Stimulated activated CD4-positive, alpha-beta T cell treated with anti-CD3 and anti-CD28 coated beads, Interleukin-15, amount 100 ng/mL, for 24 hours (primary cell): ENCODE measurements at regions not wholly inside any gene's neighbourhood (a gene's known extent, or its start where the extent isn't known, plus 50 kb on each side); places are given as distances from the start of the nearest gene placed in this dataset.

ENCODE experiments used
- DNase-seq: peaks from one replicate; pipeline ENCODE4 v3.0.0-alpha.2; 2020

DNA sequence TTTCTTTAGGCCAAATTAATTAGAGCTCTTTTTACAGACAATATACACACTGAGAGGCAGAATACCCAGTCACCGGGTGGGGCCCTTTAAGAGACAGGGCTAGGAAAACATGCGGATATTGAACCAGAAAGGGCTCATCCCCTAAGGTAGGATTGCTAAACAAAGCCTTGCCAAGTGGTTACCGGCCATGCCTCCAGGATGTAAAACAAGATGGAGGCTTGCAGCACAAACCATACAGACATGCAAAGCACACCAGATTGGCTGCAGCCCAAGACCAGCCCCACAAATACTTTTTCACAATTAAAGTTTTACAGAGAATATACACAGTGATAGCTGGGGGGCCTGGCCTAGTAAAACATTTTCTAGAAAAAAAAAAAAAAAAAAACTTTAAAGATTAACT is 210.0 kb downstream of the KLHL4 start:
- no peak for DNase-seq

DNA sequence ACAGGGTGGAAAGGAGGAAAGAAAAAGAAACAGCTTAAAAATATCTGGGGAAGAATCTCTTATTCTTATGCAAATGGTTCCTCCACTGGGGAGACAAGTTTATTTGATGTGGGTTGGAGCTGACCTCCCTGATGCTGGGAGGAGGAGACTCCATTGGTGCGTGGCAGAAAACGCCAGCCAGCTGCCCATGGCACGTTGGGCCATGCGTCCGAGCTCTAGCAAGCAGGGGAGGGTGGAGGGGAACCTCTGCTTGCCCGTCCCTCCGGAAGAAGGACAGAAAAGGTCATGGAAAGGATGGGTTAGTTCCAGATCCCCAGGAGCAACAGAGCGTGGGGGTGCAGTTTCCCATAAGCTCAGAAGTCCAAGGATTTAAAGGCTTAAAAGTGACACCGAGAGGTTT is 210.4 kb downstream of the KLHL4 start:
- no peak for DNase-seq

DNA sequence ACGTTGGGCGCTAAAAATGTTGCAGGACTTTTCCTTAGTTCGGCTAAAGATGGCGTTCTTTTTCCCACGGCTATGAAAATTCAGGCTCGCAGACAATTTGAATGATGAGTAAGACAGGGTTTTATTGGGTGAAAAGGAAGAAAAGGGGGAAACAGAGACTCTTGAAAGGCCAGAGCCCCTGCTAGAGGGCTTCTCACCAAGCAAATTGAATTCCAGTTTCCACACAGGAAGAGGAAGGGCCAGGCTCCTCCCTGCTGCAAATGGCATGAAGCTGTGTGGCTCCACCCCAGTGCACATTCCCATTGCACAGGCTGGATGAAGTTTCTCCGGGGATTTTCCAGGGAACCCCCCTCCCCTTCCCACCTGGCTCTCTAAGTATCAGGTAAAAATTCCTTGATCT is 210.9 kb downstream of the KLHL4 start:
- DNase-seq = no peak

DNA sequence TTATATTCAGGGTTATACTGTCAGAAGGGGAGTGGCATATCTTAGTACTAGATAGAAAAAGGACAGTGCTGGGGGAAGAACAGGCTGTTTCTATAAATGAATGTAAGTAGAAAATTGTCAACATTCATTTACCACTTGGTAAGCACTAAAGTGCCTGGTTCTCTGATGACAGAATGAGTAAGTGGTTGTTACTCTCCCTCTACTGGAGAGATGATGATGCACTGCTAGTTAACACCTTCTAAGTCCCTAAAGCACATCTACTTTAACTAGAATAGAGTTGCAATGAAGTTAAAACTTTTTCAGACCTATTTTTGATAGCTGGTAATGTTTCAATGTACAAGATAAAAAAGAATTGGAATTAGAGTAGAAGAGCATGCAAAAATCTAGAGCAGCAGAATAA is 214.5 kb downstream of the KLHL4 start:
- no peak for DNase-seq

DNA sequence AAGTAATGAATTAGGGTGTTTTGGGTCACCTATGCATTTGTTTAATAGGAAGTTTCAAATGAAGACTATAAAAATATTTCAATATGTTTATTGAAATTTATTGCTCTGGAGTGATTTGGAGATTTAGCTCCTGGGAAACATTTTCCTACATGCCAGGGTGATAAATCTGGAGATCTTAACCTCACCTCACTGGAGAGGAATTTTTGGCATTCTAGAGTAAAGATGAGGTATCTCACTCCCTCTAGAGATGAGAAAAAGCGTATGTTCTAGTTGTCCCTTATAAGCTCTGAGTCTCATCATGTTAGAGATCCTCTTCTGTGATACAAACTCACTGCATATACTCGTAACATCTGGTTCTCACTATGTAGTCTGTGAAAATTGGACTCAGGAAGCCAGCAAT is 219.0 kb downstream of the KLHL4 start:
- DNase-seq = no peak

DNA sequence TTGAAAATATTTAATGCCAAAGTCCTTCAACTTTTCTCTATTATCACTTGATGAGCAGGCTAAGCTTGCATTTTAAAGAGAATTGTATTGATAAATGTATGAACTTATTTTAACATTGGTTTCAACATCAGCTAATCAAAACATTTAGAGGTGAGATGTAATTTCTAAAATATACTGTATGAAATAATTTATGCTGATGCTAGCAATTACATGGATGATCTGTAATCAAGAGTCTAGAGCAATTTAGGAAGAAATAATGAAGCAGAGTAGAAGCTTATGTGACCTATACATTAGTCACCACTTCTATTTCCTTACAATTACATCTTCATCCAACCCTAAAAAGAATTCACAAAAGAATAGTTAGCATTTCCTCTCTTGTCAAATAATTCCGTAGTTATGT is 226.8 kb downstream of the KLHL4 start:
- no peak for DNase-seq

DNA sequence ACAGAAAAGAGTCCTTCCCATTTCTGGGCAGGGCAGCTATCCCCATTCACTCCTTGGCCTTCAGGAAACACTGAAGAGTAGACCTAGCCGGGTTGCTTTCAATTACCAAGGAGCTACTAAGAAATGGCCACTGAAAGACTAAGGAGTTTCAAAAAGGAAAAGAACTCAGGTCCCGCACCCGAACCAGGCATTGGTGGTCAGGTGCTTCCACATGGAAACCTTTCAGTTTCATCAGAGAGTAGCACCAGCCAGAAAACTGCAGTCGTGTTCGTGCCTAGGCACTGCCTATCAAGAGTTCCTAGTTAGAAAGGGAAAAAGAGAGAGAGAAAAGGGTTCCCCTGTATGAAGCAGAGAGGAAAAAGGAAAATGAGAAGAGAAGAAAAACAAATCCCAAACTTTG is 237.9 kb downstream of the KLHL4 start:
- no peak for DNase-seq

DNA sequence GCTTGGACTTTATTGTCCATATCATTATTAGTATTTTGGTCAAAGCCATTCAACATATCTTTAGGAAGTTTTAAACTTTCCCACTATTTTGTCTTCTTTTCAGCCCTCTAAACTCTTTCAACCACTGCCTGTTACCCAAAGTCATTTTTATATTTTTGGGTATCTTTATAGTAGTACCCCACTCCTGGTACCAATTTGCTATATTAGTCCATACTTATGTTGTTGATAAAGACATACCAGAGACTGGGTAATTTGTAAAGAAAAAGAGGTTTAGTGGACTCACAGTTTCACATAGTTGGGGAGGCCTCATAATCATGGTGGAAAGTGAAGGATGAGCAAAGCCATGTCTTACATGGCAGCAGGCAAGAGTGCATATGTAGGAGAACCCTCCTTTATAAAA is 271.4 kb downstream of the KLHL4 start:
- DNase-seq = no peak

DNA sequence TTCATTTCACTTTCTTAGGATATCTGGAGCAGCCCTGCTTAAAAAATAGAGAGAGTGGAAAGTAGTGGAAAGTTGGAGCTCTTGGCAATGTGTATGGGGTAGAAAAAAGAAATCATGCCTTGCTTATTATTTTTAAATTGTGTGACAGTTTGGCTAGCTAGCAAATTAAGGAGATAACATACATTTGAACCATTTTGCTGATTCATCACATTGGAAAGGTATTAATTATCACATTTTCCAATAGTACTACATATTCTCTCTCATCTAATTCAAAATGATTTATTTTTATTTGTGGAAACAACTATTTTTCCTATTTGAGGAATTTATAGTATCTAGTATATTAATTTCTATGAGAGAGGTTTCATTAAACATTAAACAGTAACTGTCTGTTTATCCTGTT is 280.4 kb downstream of the KLHL4 start:
- DNase-seq = no peak

DNA sequence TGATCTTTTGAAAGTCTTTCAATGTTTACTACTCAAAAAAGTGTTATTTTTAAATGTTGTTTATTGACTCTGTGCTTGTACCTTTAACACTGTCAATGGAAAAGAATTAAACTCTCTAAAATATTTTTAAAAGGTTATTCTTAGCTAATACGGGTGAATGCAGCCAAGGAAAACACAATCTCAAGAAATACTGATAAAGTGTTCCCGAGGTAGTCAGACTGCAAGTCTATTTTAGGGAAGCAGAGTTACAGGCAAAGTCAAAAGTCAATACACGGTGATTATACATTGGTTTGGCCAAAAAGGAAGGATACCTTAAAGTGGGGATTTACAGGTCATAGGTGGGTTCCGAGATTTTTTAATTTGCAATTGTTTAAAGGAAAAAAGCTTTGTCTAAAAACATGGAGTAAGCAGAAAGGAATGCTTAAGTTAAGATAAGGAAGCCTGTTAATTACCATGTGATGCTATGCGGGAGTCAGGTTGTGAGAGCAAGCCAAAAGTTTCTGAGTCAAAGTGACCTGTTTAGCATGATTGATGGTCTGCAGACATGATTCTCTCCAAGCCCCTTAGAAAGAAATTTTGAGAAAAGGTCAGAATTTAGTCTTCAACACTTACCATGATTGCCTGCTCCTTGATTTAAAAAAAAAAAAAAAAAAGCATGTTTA is 288.4 kb downstream of the KLHL4 start:
- DNase-seq = no peak

DNA sequence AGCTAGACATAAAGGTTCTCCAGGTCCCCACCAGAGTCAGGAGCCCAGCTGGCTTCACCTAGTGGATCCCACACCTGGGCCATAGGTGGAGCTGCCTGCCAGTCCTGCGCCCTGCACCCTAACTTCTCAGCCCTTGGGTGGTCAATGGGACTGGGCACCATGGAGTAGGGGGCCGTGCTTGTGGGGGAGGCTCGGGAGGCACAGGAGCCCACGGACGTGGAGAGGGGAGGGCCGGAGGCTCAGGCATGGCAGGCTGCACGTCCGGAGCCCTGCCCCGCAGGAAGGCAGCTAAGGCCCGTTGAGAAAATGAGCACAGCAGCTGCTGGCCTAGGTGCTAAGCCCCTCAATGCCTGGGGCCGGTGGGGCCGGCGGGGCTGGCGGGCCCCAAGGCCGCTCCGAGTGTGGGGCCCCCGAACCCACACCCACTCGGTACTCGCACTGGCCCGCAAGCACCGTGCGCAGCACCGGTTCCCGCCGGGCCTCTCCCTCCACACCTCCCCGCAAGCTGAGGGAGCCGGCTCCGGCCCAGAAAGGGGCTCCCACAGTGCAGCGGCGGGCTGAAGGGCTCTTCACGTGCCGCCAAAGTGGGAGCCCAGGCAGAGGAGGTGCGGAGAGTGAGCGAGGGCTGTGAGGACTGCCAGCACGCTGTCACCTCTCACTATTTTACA is 291.1 kb downstream of the KLHL4 start:
- no peak for DNase-seq

DNA sequence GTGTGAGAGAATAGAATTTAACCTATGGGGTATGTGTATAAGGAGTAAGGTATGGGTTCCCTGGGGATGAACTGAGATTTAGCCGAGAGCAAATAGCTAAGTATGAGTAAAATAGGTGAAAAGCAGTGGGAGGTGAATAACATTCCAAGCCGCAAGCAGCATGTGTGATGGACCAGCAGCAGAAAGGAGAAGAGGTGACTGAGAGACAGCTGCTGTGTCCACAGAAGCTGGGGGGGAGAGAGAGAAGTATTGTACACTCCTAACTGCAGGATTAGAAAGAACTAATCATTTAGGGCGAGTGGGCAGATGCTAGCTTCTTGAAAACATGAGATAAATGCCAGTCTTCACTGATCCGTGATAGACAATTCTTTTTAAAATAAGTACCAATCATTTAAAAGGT is 296.0 kb downstream of the KLHL4 start:
- DNase-seq = no peak

DNA sequence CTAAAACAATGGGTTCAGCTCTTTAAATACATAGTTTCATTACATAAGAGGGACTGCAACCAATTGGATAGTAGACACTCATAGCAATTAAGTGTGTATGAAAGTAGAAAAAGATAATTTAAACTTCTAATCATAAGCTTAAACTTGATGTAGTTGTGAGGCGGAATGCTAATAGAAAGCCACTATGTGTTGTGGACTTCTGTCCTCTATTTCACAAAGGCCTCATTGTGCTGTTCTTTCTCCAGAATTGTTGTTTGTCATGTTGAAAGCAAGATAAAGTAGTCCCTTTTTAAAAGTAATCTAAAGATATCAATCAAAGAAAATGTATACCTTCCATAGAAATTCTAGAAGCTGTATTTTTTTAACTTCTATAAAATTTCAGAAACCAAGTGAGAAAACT is 329.4 kb downstream of the KLHL4 start:
- DNase-seq = no peak

DNA sequence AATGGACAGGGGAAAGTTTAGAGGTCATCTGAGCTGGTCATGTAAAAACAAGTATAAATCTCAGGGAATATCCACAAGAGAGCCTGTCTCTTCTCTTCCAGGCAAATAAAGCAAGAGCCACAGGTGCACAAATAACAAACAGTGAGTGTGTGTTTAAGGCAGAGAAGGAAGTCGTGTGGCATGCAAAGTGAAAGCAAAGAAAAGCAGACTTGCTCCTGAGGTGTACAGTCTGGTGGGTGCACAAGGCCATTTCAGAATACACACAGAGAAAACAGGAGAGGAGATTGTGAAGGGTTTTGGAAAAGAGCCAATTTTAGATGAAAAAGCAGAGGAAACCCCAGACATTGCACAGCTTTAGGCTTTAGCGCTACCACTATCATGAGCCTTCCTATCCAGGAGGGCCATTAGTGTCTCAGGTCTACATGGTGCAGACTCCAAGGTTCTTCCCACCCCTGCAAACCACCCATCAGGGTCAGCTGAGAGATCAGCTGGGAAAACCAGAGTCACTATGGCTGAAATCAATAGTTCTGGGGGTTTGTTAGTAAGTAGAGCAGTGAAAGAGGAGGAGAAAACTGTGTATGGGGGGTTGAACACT is 355.8 kb downstream of the KLHL4 start:
- DNase-seq = no peak

DNA sequence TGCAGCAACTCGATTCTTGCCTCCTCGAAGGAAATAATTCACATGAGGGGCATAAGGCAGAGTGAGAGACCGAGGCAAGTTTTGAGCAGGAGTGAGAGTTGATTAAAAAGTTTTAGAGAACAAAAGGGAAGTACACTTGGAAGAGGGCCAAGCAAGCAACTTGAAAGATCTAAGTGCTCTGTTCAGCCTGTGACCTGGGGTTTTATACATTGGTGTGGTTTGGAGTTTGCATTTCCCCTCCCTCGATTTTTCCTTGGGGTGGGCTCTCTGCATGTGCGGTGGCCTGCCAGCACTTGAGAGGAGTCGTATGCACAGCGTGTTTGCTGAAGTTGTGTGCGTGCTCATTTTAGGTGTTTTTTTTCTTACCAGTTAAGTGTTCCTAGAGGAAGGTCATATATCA is 356.4 kb downstream of the KLHL4 start:
- DNase-seq = no peak

DNA sequence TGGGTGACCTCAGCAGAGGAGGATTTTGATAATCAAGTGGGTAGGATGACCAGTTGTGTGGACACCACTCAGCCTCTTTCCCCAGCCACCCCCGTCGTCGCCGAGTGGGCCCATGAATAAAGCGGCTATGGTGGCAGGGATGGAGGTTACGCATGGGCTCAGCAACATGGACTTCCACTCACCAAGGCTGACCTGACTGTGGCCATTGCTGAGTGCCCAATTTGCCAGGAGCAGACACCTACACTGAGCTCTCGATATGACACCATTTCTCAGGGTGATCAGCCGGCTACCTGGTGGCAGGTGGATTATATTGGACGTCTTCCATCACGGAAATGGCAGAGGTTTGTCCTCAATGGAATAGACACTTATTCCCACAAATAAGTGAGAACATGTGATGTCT is 361.3 kb downstream of the KLHL4 start:
- no peak for DNase-seq

DNA sequence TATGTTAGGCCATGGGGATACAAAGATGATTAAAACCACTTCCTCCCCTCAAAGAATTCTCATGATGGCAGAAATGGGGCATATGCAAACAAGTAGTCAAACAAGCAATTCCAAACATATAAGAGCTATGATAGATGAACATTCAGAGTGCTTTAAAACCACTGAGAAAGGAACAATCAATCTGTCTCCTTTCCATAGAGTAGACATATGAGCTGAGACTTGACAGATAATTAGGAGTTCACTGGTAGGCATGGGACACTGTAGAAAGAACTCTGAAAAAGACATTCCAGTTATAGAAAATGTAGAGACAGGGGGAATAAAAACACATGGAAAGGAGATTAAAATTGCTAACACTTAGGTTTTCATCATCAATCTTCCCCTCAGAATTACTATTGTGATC is 372.8 kb downstream of the KLHL4 start:
- no peak for DNase-seq

DNA sequence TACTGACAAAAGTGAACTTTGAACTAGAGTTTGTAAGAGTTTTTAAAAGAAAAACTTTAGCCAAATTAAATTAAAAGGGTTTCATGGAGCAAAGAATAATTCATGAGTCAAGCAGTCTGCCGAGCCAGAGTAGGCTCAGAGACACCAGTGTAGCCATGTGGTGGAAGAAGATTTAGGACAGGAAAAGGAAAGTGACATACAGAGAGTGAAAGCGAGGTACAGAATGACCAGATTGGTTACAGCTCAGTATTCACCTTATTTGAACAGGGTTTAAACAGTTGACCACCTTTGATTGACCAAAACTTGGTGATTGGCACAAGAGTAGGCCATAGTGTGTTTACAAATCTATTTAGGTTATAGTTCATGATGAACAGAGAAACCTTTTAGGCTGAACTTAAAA is 377.8 kb downstream of the KLHL4 start:
- DNase-seq = no peak

DNA sequence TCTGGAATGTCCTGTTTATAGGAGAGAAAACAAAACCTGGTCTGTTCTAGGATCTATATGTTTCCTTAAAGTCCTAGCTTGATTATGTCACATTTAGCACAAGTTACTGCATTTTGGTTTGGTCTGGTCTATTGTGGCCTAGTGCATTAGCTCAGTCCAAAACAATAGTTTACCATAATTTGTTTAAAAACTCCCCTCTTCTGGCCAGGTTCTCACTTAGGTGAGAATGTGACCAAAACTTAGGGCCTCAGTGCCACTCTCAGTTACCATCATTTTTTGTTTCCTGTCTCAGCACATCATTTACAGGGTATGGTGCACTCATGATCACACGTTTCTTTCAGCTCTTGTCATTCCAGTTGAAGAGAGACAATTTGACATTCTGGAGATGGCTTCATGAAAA is 378.5 kb downstream of the KLHL4 start:
- DNase-seq = no peak

DNA sequence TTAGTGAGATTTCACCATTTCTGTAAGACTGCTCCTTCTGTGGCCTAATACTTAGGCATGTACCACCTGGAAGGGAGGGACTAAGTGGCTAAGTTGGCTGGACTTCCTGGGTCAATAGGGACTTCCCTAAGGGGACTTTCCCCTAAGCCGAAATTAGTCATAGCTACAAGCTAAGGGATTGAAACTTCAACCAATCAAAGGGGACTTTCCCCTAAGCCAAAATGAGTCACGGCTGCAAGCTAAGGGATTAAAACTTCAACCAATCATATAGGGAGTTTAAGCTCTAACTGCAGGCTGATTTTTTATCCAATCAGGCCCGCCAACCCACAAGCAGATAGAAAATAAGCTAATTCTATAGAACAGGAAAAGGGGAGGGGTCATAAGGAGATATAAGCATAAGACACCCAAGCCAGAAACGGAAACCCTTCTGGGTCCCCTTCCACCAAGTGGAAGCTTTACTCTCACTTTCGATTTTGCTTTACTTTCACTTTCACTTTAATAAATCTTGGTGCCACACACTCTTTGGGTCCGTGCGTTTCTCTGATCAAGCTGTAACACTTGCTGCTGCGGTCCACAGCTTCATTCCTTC is 382.8 kb downstream of the KLHL4 start:
- peak; percentile 5 for DNase-seq

DNA sequence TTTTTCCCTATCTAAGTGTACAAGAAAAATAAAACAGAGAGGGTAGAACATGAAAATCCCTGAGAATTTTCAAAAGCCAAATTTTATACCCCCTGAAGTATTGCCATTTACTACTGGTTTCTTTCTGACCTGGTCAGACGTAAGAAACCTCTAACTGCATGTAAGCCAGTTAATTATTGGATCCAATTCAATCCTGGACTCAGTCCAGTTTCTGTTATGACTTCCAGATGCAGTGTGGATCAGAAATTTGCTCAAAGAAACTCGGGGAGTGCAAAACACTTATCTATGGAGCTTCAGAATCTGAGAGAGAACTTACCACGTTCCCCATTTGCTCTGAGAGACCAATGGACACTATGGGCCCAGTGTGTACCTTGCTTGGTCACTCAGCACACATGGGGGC is 383.5 kb downstream of the KLHL4 start:
- no peak for DNase-seq

DNA sequence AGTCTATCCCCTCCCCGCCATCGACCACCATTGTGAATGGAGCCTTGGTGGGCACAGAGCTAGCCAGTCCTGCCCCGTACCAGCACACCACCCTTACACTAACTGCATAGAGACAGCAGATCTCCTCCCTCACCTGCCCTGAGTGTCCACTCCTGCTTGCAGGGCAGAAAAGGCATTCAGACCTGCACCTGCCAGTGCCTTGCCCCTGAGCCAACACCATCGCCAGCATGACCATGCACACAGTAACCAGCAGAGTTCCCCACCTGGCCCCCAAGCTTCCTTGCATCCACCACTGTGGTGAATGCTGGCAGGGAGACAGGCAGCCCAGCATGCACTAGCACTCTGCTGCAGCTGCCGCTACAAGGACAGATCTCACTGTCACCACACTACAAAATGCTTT is 397.1 kb downstream of the KLHL4 start:
- DNase-seq = no peak

DNA sequence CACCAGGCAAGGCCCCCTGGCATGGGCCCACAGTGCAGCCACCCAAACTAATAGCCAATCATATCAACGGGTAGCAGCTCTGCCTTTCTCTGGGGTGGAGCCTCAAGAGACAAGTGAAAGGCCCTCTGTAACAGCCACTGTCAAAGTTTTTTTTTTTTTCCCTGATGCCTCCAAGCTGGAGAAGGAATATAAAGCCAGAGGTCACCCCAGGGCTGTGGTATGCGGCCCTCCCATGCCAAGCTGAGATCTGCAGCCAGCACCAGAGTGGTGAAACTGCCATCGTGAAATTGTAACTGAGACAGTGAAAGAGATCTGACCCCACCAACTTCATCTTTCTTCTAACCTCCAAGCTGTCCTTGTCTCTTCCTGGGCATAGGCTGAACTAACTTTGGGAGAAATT is 407.0 kb downstream of the KLHL4 start:
- no peak for DNase-seq

DNA sequence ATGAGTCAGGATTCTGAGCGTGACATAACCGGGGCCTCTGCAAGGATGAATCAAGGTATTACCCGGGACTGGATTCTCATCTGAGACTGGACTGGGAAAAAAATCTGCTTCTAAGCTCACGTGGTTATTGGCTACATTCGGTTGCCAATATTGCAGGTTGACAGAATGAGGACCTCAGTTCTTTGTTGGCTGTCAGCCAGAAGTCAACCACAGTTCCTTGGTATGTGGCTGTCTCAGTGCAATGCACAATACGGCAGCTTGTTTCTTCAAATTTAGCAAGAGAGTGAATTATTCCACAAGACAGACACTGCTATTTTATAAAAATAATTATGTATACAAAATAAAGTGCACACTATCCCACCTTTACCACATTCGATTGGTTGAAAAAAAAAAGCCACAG is 424.2 kb downstream of the KLHL4 start:
- DNase-seq = no peak

DNA sequence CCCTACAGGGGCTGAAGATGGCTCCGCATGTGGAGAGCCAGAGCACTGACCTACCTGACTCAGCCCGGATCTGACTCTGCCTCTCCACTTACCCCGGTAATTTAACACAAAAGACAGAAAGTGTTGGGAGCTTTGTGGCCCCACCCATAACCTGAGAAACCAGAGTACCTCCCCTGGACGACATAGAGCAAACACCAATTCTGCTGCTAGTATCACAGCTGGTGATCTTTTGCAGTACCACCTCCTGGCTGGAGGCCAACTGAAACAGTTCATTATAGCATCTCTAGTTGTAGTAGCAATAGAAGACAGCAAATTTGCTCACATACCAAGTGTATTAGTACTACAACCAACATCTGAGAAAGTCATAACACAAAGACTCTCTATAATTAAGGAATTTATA is 443.9 kb downstream of the KLHL4 start:
- DNase-seq = no peak
